ENCODE measurements at regions not wholly inside any gene's neighbourhood (a gene's known extent, or its start where the extent isn't known, plus 50 kb on each side); places are given as distances from the start of the nearest gene placed in this dataset.

GRCh38 chr5:144585681-144586080 is 415.0 kb downstream of the KCTD16 start:
- intact Hi-C loops (cut with micrococcal nuclease; ENCODE audit: unreplicated experiment): no loop called here
- H3K36me3 ChIP-seq (ENCODE audit: insufficient read depth, low read length, poor library complexity, severe bottlenecking): no peaks in the 10 kb centered on the region
- ChIA-PET CTCF (no interaction called here), POLR2A (ENCODE audit: low non-redundant PET) (no interaction called here)
- H3K27ac ChIP-seq (ENCODE audit: low read depth, low read length, poor library complexity, severe bottlenecking): no peak overlapping the region
- no peak for DNase-seq (ENCODE audit: low spot score)
- no peak overlapping the region for H3K4me3 ChIP-seq (ENCODE audit: low read depth, low read length, poor library complexity, severe bottlenecking)
- peaks cover 26% of the 10 kb centered on the region for H3K27me3 ChIP-seq (replicated peaks; ENCODE audit: insufficient read depth, low read depth, low read length, poor library complexity)
- TF ChIP-seq, protein P1, sequence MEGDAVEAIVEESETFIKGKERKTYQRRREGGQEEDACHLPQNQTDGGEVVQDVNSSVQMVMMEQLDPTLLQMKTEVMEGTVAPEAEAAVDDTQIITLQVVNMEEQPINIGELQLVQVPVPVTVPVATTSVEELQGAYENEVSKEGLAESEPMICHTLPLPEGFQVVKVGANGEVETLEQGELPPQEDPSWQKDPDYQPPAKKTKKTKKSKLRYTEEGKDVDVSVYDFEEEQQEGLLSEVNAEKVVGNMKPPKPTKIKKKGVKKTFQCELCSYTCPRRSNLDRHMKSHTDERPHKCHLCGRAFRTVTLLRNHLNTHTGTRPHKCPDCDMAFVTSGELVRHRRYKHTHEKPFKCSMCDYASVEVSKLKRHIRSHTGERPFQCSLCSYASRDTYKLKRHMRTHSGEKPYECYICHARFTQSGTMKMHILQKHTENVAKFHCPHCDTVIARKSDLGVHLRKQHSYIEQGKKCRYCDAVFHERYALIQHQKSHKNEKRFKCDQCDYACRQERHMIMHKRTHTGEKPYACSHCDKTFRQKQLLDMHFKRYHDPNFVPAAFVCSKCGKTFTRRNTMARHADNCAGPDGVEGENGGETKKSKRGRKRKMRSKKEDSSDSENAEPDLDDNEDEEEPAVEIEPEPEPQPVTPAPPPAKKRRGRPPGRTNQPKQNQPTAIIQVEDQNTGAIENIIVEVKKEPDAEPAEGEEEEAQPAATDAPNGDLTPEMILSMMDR (conservative IDR thresholded peaks at IDR 0.05; ENCODE audit: low read depth, low read length): no peak
- TF ChIP-seq EZH2 (IDR thresholded peaks at IDR 0.05; ENCODE audit: borderline replicate concordance, low read depth, low read length, poor library complexity, severe bottlenecking): no peak
- H3K4me1 ChIP-seq (ENCODE audit: insufficient read depth, low read length, poor library complexity, severe bottlenecking): no peaks in the 10 kb centered on the region
- H3K9me3 ChIP-seq (ENCODE audit: low read depth, low read length, poor library complexity, severe bottlenecking): no peaks in the 10 kb centered on the region
- BruUV-seq (replicated peaks): no TSS peak

DNA sequence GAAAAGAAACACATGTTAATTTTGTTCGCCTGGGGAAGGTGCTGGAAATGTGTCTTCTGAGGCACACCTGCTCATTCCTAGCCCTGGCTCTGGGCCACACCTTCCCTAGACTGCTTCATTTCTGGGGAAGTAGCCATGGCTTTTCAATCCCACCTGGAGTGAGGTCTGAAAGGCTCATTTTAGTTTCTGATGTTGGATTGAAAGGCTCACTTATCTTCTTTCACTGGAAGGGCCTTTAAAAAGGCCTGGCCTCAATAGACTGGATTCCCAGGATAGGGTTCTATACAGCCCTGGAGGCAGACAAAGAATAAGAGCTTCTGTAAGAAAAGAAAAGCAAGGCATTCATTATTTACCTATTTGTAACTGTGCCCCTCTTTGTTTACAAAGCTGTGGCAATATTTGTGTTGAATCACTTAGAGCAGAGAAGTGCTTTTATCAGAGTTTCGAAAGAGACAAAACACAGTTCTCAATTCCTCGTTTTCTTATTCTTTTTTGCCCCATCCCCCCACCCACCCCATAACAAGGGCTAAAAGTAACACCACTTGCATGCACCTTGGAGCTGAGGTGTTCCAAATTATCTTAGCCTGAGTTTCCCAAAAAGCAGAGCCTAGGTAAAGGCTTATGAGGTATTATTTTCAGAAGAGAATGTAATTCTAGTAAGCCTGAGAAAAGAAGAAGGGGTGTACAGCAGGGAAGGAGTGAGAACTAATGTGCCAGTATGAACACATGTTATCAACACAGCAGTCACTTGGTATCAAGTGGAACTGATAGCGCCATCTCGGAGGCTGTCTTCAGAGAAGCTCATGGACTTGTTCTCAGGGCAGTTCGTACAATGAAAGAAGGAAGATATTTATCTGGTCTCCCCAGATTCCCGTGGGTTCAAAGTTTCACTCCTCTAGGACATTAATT is 413.1 kb downstream of the KCTD16 start:
- no TSS peak for BruUV-seq (replicated peaks)

DNA sequence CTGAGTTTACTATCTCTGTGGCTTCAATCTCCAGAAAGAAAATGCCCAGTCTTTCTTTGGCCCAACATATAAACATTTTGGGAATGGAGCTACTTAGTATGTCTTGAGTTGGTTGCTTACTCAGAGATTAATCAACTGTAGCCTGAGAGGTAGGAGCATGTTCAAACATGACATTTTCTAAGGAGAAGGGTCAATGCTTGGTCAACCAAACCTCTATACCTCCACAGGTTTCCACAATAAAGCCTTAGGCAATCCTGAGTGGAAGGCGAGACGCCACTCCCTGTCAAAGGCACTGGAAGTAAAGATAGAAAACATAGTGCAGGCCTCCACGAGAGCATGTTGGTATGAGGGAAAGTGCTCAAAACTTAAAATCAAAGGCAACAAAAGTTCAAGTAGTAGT is 411.4 kb downstream of the KCTD16 start:
- TF ChIP-seq EZH2 (IDR thresholded peaks at IDR 0.05; ENCODE audit: borderline replicate concordance, low read depth, low read length, poor library complexity, severe bottlenecking): no peak
- TF ChIP-seq, protein P1 (conservative IDR thresholded peaks at IDR 0.05; ENCODE audit: low read depth, low read length): no peak
- Histone ChIP-seq H3K27me3 (replicated peaks; ENCODE audit: insufficient read depth, low read depth, low read length, poor library complexity) (peaks cover 26% of the 10 kb centered on the region), H3K27ac (ENCODE audit: low read depth, low read length, poor library complexity, severe bottlenecking) (no peak overlapping the region), H3K36me3 (ENCODE audit: insufficient read depth, low read length, poor library complexity, severe bottlenecking) (no peaks in the 10 kb centered on the region), H3K9me3 (ENCODE audit: low read depth, low read length, poor library complexity, severe bottlenecking) (no peaks in the 10 kb centered on the region), H3K4me3 (ENCODE audit: low read depth, low read length, poor library complexity, severe bottlenecking) (no peak overlapping the region), H3K4me1 (ENCODE audit: insufficient read depth, low read length, poor library complexity, severe bottlenecking) (no peaks in the 10 kb centered on the region)
- intact Hi-C loops (cut with micrococcal nuclease; ENCODE audit: unreplicated experiment): no loop called here
- CTCF ChIA-PET: no interaction called here
- POLR2A ChIA-PET (ENCODE audit: low non-redundant PET): no interaction called here
- BruUV-seq (replicated peaks): no TSS peak
- no peak for DNase-seq (ENCODE audit: low spot score)

More for the DNA sequence above, 413.1 kb downstream of the KCTD16 start:
- peaks cover 26% of the 10 kb centered on the region for H3K27me3 ChIP-seq (replicated peaks; ENCODE audit: insufficient read depth, low read depth, low read length, poor library complexity)
- ChIA-PET CTCF (no interaction called here), POLR2A (ENCODE audit: low non-redundant PET) (no interaction called here)
- no peak for TF ChIP-seq EZH2 (IDR thresholded peaks at IDR 0.05; ENCODE audit: borderline replicate concordance, low read depth, low read length, poor library complexity, severe bottlenecking)
- TF ChIP-seq, protein P1 (conservative IDR thresholded peaks at IDR 0.05; ENCODE audit: low read depth, low read length): no peak
- intact Hi-C loops (cut with micrococcal nuclease; ENCODE audit: unreplicated experiment): no loop called here
- H3K27ac ChIP-seq (ENCODE audit: low read depth, low read length, poor library complexity, severe bottlenecking): no peak overlapping the region
- H3K36me3 ChIP-seq (ENCODE audit: insufficient read depth, low read length, poor library complexity, severe bottlenecking): no peaks in the 10 kb centered on the region
- H3K4me1 ChIP-seq (ENCODE audit: insufficient read depth, low read length, poor library complexity, severe bottlenecking): no peaks in the 10 kb centered on the region
- H3K4me3 ChIP-seq (ENCODE audit: low read depth, low read length, poor library complexity, severe bottlenecking): no peak overlapping the region
- no peaks in the 10 kb centered on the region for H3K9me3 ChIP-seq (ENCODE audit: low read depth, low read length, poor library complexity, severe bottlenecking)
- DNase-seq (ENCODE audit: low spot score): no peak

All from A673 (cell line).